GM20000 (cell line): ENCODE measurements at regions not wholly inside any gene's neighbourhood (a gene's known extent, or its start where the extent isn't known, plus 50 kb on each side); places are given as distances from the start of the nearest gene placed in this dataset.

Experiments used
- DNase-seq: peaks from one replicate; pipeline ENCODE4 v3.0.0; 2012; ENCODE audit warnings: low spot score
- TF ChIP-seq, protein P1 (sequence below): IDR thresholded peaks from 2 replicates; pipeline ENCODE4 v1.5.1; 2012; ENCODE audit warnings: mild to moderate bottlenecking, control low read depth; ENCODE audit errors: extremely low read depth, missing control alignments

DNA sequence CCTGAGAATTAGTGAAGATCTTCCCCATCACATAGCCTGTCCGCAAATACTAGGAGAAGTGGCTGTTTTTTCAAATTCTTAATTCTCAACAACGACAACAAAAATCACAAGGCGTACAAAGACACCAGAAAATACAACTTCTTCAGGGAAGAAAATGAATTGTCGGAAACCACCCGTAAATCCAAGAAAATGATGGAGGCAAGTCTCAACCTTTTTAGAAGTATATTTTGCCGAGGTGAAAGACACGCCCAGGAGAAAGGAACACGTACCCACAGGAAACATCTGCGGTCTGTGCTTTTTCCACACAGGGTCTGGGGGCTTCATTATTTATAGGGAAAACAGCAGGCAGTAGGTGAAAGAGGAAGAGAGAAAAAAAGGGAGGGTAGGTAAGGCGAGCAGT lies 223.9 kb upstream of the GGTLC1 start:
- TF ChIP-seq, protein P1, sequence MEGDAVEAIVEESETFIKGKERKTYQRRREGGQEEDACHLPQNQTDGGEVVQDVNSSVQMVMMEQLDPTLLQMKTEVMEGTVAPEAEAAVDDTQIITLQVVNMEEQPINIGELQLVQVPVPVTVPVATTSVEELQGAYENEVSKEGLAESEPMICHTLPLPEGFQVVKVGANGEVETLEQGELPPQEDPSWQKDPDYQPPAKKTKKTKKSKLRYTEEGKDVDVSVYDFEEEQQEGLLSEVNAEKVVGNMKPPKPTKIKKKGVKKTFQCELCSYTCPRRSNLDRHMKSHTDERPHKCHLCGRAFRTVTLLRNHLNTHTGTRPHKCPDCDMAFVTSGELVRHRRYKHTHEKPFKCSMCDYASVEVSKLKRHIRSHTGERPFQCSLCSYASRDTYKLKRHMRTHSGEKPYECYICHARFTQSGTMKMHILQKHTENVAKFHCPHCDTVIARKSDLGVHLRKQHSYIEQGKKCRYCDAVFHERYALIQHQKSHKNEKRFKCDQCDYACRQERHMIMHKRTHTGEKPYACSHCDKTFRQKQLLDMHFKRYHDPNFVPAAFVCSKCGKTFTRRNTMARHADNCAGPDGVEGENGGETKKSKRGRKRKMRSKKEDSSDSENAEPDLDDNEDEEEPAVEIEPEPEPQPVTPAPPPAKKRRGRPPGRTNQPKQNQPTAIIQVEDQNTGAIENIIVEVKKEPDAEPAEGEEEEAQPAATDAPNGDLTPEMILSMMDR = no peak
- DNase-seq = no peak

DNA sequence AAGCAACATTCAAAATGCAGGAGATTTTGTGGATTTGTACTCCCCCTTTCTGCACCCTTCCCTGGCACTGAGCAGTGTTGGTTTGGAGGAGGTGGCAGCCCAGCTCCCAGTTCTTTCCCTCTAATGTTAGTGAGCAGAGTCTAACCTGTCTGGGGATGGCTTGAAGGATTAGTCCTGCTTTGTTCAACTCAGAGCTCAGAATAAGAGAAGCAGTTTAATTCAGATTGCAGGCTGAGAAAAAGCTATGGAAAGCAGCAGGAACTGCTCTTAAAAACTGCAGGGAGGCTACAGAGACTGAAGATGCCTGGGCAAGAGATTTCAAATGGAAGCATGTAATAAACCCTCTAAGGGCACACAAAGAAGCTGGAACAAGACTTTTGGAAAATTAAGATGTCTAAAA lies 223.4 kb upstream of the GGTLC1 start:
- TF ChIP-seq, protein P1 = no peak
- no peak for DNase-seq

DNA sequence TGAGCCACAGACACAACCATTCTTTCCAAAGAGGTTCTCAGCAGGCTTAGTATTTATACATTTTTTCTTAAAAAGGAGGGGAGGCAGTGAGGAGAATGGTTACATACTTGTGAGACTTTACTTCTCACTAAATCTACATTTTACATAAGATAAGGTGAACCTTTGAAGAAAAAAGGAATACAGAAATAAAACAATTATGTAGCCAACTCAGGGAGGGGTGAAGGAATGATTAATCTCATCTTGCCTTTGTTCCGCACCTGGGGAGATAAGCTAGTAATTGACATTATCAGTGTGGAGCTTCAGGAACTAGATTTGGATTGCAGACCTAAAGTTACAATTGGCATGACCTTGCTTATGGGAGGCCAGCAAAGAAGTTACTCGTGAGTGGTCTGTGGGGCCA lies 221.8 kb upstream of the GGTLC1 start:
- no peak for DNase-seq
- TF ChIP-seq, protein P1 = no peak

DNA sequence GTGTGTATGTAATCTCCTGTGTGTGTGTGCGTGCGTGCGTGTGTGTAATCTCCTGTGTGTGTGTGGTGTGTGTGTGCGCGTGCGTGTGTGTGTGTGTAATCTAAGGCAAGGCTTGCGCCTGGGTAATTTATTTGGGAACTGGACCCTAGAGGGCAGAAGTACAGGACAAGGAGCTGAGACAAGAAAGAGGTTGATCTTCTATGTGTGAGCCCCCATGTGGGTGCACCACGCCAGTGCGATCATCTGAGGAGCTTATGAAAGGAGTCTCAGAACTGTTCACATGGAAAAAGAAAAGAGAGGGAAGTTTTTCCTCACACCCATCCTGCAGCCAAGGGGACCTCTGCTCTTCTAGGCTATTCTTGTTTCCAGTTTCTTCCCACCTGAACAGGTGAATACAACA lies 220.1 kb upstream of the GGTLC1 start:
- TF ChIP-seq, protein P1 = no peak
- DNase-seq = no peak

DNA sequence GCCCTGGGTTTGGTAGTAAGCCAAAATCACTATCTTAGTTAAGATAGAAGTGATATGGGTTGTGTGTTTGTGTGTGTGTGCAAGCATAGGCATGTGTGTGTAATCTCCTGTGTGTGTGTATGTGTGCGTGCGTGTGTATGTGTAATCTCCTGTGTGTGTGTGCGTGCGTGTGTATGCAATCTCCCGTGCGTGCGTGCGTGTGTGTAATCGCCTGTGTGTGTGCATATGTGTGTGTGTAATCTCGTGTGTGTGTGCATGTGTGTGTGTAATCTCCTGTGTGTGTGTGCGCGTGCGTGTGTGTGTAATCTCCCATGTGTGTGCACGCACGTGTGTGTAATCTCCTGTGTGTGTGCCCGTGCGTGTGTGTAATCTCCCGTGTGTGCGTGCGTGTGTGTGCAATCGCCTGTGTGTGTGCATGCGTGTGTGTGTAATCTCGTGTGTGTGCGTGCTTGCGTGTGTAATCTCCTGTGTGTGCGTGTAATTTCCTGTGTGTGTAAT lies 219.3 kb upstream of the GGTLC1 start:
- TF ChIP-seq, protein P1 = no peak
- DNase-seq = no peak

DNA sequence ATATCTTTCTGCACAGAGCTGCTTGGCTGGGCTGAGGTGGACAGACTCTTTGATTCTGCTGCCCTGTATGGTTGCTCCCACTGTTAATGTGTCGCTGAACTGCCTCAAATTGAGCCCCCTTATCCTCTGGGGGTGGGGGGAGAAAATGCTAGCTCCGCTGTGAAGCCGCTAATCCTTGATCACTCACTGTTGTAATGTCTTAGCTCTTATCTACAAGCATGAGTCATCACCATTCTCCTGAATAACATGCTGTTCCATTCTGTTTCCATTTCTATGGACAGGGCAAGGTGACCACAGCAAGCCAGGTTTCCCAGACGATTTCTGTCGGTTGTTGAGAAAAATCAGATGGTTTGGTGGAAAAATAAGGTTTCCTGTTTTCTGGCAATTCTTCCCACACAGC lies 218.4 kb upstream of the GGTLC1 start:
- TF ChIP-seq, protein P1 = no peak
- no peak for DNase-seq

DNA sequence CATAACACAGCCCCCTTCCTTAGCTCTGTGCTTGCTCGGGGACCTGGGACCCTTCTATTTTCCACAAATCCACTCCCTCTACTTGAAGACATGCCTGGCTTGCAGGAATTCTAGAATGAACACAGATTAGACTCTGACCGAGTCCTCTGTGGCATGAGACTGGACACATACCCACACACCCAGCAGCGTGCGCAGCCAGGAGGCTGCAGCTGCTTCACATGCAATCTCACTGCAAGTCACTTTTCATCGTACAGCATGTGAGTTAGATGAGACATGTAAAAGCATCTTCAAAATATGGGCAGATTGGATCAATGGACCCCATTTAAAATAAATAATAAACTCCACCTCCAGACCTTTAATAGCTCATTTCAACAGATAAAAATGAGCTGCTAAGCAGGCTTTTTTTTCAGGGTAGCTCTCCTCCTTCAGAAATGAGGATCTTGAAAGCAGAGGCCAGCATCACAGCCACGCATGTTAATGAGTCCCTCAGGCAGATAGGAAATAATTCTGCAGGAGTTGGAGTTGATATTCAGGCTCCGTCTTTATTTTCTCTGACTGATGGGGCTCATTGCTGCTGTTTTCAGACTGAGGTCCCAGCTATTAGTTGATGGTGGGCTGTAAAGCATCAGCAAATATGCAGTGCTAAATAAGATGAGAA lies 215.1 kb upstream of the GGTLC1 start:
- TF ChIP-seq, protein P1 = no peak
- DNase-seq = no peak
